ENCODE measurements at regions not wholly inside any gene's neighbourhood (a gene's known extent, or its start where the extent isn't known, plus 50 kb on each side); places are given as distances from the start of the nearest gene placed in this dataset.

DNA sequence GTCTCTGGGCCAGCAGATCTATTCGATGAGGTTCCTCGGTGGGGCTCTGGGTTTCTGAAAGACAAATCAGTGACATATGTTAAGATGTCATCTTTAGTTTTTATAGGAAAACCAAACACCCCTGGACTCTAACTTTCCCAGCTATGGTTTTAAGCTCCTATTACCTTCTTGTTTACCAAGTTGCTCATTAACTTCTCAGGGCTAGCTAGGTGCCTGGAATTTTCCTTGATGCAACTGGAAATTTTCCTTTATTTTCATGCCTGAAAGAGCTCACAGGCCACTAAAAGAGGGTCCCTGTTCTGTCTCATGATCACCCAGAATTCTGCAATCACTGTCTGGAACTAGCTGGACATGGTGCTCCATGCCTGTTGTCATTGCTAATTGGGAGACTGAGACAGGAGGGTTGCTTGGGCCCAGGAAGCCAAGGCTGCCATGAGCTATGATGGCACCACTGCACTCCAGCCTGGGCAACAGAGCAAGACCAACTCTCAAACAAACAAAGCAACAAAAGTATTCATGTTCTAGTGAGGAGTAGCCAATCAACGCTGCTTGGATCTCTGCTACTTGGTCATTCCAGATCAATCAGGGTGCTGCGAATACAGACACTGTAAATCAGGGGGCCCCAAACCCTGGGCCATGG is 1173.5 kb upstream of the AUTS2 start:
- DNase-seq (ENCODE audit: low spot score) (no peak), ATAC-seq (ENCODE audit: insufficient number of reproducible peaks, low FRiP score, low read depth) (no peak)
- Histone ChIP-seq H3K27ac (no peak overlapping the region), H3K4me1 (ENCODE audit: control insufficient read depth in 1 of 2, low read depth in 2 of 2) (peaks cover 6 to 9% of the 10 kb centered on the region in 2 donors), H3K27me3 (replicated peaks; ENCODE audit: insufficient read depth) (no peaks in the 10 kb centered on the region), H3K9me3 (no peaks in the 10 kb centered on the region), H3K4me3 (no peak overlapping the region), H3K36me3 (no peaks in the 10 kb centered on the region)
- TF ChIP-seq, protein P1, sequence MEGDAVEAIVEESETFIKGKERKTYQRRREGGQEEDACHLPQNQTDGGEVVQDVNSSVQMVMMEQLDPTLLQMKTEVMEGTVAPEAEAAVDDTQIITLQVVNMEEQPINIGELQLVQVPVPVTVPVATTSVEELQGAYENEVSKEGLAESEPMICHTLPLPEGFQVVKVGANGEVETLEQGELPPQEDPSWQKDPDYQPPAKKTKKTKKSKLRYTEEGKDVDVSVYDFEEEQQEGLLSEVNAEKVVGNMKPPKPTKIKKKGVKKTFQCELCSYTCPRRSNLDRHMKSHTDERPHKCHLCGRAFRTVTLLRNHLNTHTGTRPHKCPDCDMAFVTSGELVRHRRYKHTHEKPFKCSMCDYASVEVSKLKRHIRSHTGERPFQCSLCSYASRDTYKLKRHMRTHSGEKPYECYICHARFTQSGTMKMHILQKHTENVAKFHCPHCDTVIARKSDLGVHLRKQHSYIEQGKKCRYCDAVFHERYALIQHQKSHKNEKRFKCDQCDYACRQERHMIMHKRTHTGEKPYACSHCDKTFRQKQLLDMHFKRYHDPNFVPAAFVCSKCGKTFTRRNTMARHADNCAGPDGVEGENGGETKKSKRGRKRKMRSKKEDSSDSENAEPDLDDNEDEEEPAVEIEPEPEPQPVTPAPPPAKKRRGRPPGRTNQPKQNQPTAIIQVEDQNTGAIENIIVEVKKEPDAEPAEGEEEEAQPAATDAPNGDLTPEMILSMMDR (IDR thresholded peaks at IDR 0.05): no peak

DNA sequence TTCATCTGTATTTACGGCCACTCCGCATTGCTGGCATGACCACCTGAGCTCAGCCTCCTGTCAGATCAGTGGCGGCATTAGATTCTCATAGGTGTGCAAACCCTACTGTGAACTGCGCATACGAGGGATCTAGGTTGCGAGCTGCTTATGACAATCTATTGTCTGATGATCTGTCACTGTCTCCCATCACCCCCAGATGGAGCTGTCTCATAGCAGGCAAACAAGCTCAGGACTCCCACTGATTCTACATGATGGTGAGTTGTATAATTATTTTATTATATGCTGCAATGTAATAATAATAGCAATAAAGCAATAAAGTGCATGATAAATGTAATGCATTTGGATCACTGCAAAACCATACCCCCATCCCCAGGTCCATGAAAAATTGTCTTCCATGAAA is 1172.9 kb upstream of the AUTS2 start:
- DNase-seq (ENCODE audit: low spot score) (no peak), ATAC-seq (ENCODE audit: insufficient number of reproducible peaks, low FRiP score, low read depth) (no peak)
- Histone ChIP-seq H3K27me3 (replicated peaks; ENCODE audit: insufficient read depth) (no peaks in the 10 kb centered on the region), H3K4me3 (no peak overlapping the region), H3K9me3 (no peaks in the 10 kb centered on the region), H3K4me1 (ENCODE audit: control insufficient read depth in 1 of 2, low read depth in 2 of 2) (peaks cover 6 to 9% of the 10 kb centered on the region in 2 donors), H3K27ac (no peak overlapping the region), H3K36me3 (no peaks in the 10 kb centered on the region)
- TF ChIP-seq, protein P1 (IDR thresholded peaks at IDR 0.05): no peak

DNA sequence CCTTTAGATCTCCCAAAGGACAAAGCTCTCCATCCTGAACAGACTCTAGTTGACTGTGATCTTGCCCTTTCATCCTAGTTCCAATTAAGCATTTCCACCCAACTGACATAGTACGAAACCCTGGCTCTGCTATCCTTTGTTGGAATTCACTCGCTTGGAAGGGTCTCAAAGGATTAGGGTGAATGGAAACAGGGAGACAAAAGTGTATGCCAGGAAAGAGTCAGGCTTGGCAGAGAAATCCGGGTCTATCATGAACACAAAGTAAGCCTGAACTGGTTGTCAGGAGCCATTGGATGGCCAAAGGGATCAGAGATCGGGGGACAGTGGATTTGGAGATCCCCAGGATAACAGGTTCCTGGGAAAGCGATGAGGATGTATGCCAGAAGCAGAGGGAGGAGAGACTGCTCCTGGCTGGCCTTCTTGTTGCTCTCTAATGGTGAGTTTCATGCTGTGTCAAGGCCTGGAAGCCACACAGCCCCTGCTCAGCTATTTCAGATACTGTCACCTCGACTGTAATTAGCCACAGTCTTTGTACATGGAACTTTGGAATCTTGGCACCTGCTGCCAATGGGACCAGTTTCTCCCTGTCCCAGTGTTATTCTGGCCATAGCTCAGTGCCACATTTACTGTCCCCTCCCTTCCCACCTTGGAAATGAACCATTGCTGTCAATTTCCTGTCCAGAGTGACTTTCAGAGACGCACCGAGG is 1168.7 kb upstream of the AUTS2 start:
- H3K27ac ChIP-seq: no peak overlapping the region
- DNase-seq (ENCODE audit: low spot score): no peak
- TF ChIP-seq, protein P1 (IDR thresholded peaks at IDR 0.05): no peak
- H3K27me3 ChIP-seq (replicated peaks; ENCODE audit: insufficient read depth): no peaks in the 10 kb centered on the region
- no peak for ATAC-seq (ENCODE audit: insufficient number of reproducible peaks, low FRiP score, low read depth)
- peaks cover 0 to 21% of the 10 kb centered on the region in 2 donors for H3K4me1 ChIP-seq (ENCODE audit: control insufficient read depth in 1 of 2, low read depth in 2 of 2)
- no peaks in the 10 kb centered on the region for H3K36me3 ChIP-seq
- H3K4me3 ChIP-seq: no peak overlapping the region
- no peaks in the 10 kb centered on the region for H3K9me3 ChIP-seq

DNA sequence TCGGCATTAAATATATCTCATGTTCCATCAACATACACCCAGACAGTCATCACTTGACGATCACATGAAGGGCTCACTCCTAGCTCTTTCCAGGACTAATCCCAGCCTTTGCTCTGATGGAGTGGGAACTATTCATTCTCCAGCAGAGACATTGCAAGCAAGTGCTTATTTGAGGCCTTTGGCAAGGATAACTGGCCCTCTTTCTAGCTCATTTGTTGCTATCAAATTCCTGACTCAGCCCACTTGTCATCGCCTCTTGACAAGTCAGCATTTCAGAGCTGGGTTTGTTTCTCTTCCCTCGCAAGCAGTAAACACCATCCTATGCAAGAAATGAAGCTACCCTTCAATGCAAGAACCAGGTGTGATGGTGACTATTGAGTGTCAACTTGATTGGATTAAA is 1165.7 kb upstream of the AUTS2 start:
- TF ChIP-seq, protein P1 (IDR thresholded peaks at IDR 0.05): no peak
- DNase-seq (ENCODE audit: low spot score) (no peak), ATAC-seq (ENCODE audit: insufficient number of reproducible peaks, low FRiP score, low read depth) (no peak)
- no peak overlapping the region for H3K27ac ChIP-seq
- H3K4me1 ChIP-seq (ENCODE audit: control insufficient read depth in 1 of 2, low read depth in 2 of 2): peaks cover 0 to 21% of the 10 kb centered on the region in 2 donors
- no peaks in the 10 kb centered on the region for H3K9me3 ChIP-seq
- no peaks in the 10 kb centered on the region for H3K27me3 ChIP-seq (replicated peaks; ENCODE audit: insufficient read depth)
- no peak overlapping the region for H3K4me3 ChIP-seq
- no peaks in the 10 kb centered on the region for H3K36me3 ChIP-seq

DNA sequence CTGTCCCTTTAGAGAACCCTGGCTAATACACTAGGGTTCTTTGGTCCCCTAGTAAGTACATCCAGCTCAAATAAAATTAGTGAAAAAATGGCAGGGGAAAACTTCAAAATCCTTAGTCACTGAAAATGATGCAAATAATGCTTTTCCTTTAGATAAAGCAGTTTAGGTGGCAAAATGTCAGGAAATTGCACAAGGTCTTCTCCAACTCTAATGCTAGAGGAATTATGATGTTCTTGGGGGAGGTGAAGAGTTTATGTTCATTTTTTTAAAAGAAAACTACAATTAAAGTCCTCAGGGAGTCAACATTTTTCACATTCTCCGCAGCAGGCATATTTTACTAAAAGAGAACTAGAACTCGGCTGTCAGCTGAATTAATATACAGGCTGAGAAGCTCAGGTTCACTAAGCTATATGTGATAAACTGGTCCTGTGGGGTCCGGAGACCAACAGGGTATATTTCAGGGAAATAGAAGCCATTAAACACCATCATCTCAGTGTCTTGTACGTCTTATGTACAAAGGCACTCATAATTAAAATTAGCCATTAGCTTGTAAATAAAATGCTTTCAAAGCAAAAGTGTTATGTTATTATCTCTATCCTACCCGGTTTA is 1164.7 kb upstream of the AUTS2 start:
- peaks cover 0 to 21% of the 10 kb centered on the region in 2 donors for H3K4me1 ChIP-seq (ENCODE audit: control insufficient read depth in 1 of 2, low read depth in 2 of 2)
- DNase-seq (ENCODE audit: low spot score): no peak
- TF ChIP-seq, protein P1 (IDR thresholded peaks at IDR 0.05): no peak
- no peaks in the 10 kb centered on the region for H3K9me3 ChIP-seq
- H3K27me3 ChIP-seq (replicated peaks; ENCODE audit: insufficient read depth): no peaks in the 10 kb centered on the region
- ATAC-seq (ENCODE audit: insufficient number of reproducible peaks, low FRiP score, low read depth): no peak
- H3K27ac ChIP-seq: no peak overlapping the region
- H3K36me3 ChIP-seq: no peaks in the 10 kb centered on the region
- no peak overlapping the region for H3K4me3 ChIP-seq
